ENCODE measurements at regions not wholly inside any gene's neighbourhood (a gene's known extent, or its start where the extent isn't known, plus 50 kb on each side); places are given as distances from the start of the nearest gene placed in this dataset.

DNA sequence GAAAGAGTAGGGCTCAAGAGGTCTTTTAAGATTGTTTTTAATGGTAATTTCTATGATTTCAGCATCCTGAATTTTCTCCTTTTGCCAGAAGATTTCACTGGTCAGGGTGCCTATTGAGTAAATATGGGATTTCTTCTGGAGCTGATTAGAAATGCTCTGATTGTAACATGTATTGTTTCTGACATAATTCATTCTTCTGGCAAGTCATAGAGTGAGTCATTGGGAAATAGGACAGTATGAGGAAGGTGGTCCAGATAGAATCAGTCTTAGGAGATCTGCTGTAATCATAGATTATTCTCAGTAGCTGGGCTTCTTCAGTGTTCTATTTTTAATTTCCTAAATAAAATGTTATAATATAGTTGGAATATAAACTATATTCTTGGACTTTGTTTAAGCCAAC lies 182.0 kb upstream of the NAV3 start:
- Histone ChIP-seq H3K4me3 (ENCODE audit: low read length in 2 of 2) (no peak overlapping the region), H3K4me1 (ENCODE audit: insufficient read depth, low read length) (no peaks in the 10 kb centered on the region), H3K27ac (ENCODE audit: low read depth, low read length) (no peak overlapping the region), H3K36me3 (ENCODE audit: insufficient read depth, low read length) (no peaks in the 10 kb centered on the region), H3K27me3 (ENCODE audit: insufficient read depth, low read length) (no peaks in the 10 kb centered on the region), H3K9me3 (ENCODE audit: control insufficient read depth in 1 of 2, low read length in 2 of 2) (no peaks in the 10 kb centered on the region)
- H3K27me3 Mint-ChIP-seq, result no peaks in the 10 kb centered on the region
- POLR2A ChIA-PET (ENCODE audit: partially characterized antibody), result no interaction called here
- H3K4me1 Mint-ChIP-seq, result no peaks in the 10 kb centered on the region
- CTCF ChIA-PET (ENCODE audit: partially characterized antibody), result no interaction called here
- H3K4me3 Mint-ChIP-seq, result no peak overlapping the region
- H3K27ac Mint-ChIP-seq, result no peak overlapping the region
- no peak for DNase-seq
- intact Hi-C loops (cut with micrococcal nuclease), result no loop called here
- H3K36me3 Mint-ChIP-seq, result no peaks in the 10 kb centered on the region
- peaks cover 0 to 11% (median 2%) of the 10 kb centered on the region in 8 donors for H3K9me3 Mint-ChIP-seq

DNA sequence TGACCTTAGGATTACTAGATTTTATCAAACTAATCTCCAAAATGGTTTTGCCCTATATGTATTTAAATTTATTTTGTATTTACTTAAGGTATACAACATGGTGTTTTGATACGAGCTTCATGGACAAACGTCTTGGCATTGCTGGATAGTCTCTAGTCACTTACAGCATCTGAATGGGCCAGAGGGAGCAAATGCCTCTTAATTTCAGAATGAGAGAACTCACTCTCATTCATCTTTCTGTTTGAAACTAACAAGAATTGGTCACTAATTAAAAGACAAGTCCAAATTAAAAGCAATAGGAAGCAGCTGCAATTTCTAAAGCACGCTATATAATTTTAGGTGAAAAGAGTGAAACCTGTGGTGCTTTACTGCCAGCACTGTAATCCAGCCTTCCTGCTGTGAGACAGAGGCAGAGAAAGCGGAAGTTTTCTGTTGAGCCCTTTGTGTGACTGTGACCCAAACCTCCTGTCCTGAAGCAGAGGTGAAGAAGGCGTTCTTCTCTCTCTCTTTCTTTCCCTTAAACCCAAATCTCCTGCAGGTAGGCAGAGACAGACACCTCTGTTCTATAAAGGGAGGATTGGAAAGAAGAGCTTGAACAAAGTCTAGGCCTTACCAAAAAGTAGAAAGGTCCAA lies 184.6 kb upstream of the NAV3 start:
- Mint-ChIP-seq H3K27ac (no peak overlapping the region), H3K27me3 (no peaks in the 10 kb centered on the region), H3K36me3 (no peaks in the 10 kb centered on the region), H3K4me1 (no peaks in the 10 kb centered on the region), H3K4me3 (no peak overlapping the region), H3K9me3 (peaks cover 0 to 8% (median 2%) of the 10 kb centered on the region in 8 donors)
- Histone ChIP-seq H3K4me3 (ENCODE audit: low read length in 2 of 2) (no peak overlapping the region), H3K27me3 (ENCODE audit: insufficient read depth, low read length) (no peaks in the 10 kb centered on the region), H3K36me3 (ENCODE audit: insufficient read depth, low read length) (no peaks in the 10 kb centered on the region), H3K9me3 (ENCODE audit: control insufficient read depth in 1 of 2, low read length in 2 of 2) (no peaks in the 10 kb centered on the region), H3K4me1 (ENCODE audit: insufficient read depth, low read length) (no peaks in the 10 kb centered on the region), H3K27ac (ENCODE audit: low read depth, low read length) (no peak overlapping the region)
- POLR2A ChIA-PET (ENCODE audit: partially characterized antibody), result no interaction called here
- no peak for DNase-seq
- intact Hi-C loops (cut with micrococcal nuclease), result no loop called here
- CTCF ChIA-PET (ENCODE audit: partially characterized antibody), result interaction anchor here (0.8 kb wide), 1 partner anchor 28 kb away, joined by 4 read pairs; no protein-coding TSS in a partner anchor

DNA sequence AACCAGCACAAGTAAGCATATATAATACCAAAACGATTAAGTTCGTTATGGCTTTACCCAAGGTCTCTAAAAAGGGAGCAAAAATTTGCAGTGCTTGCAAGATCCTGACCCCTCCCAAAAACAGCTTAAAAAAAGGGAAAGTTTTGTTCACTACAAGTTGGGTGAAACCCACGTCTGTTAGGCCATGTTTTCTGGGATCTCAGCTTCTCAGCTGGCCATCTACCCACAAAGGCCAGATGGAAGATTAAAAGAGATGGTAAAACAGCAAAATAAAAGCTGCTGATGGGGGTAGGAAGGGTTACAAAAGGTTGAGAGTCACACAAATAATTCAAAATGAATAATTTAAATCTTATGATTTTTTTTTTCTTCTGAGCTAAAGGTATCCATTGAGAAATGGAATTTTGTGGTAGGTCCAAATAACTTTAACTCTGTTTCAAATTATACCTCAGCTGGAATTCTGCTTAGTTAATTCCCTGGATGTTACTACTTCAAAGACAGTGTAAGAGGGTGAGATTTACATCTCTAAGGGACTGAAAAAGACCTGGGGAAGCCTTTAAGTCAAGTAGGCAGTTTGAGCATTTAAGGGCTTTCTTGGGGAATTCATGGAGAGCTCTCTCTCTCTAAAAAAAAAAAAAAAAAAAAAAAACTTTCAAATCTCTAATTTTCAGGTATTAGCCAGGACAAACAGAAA lies 185.6 kb upstream of the NAV3 start:
- Histone ChIP-seq H3K4me3 (ENCODE audit: low read length in 2 of 2) (no peak overlapping the region), H3K36me3 (ENCODE audit: insufficient read depth, low read length) (no peaks in the 10 kb centered on the region), H3K27me3 (ENCODE audit: insufficient read depth, low read length) (no peaks in the 10 kb centered on the region), H3K9me3 (ENCODE audit: control insufficient read depth in 1 of 2, low read length in 2 of 2) (no peaks in the 10 kb centered on the region), H3K27ac (ENCODE audit: low read depth, low read length) (no peak overlapping the region), H3K4me1 (ENCODE audit: insufficient read depth, low read length) (no peaks in the 10 kb centered on the region)
- no peak for DNase-seq
- H3K4me3 Mint-ChIP-seq, result no peak overlapping the region
- H3K9me3 Mint-ChIP-seq, result peaks cover 0 to 7% (median 3%) of the 10 kb centered on the region in 8 donors
- no peak overlapping the region for H3K27ac Mint-ChIP-seq
- POLR2A ChIA-PET (ENCODE audit: partially characterized antibody), result no interaction called here
- intact Hi-C loops (cut with micrococcal nuclease), result no loop called here
- H3K4me1 Mint-ChIP-seq, result no peaks in the 10 kb centered on the region
- CTCF ChIA-PET (ENCODE audit: partially characterized antibody), result interaction anchor here (0.6 to 0.8 kb wide), 2 partner anchors 15 to 27 kb away, joined by 3 to 4 read pairs; no protein-coding TSS in a partner anchor
- H3K36me3 Mint-ChIP-seq, result no peaks in the 10 kb centered on the region
- H3K27me3 Mint-ChIP-seq, result no peaks in the 10 kb centered on the region

DNA sequence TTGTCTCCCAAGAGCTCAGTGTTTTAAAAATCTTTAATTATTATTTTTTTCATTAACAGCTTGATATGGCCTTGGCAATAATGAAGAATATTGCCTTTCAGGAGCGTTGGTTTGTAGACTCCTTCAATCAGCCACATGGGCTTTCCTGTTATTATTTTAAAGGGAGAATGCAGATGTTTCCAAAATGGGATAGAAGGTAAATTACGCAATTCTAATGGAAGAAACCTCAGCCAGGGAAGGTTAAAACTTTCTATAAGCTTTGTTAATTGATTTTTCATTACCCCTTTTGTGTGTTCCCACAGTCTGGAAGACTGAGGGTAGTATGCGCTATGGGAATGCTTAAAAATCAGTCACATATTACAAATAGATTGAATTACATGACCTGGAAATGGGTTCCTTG lies 188.4 kb upstream of the NAV3 start:
- CTCF ChIA-PET (ENCODE audit: partially characterized antibody), result no interaction called here

DNA sequence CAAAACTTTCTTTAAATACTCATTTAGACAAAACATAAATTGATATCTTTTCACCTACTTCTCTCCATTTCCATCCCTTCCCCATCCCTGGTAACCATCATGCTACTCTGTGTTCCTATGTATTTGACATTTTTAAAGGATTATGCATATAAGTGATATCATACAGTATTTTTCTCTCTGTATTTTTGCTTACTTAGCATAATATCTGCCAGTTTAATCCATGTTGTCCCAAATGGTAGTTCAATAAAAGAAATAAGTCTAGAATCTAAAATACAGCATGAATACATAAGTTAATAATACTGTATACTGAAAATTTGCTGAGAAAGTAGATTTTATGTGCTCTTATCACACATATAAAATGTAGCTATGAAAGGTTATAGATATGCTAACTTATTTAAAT lies 190.3 kb upstream of the NAV3 start:
- Mint-ChIP-seq H3K4me1 (no peaks in the 10 kb centered on the region), H3K9me3 (peaks cover 2 to 7% (median 3%) of the 10 kb centered on the region in 8 donors), H3K4me3 (no peak overlapping the region), H3K36me3 (no peaks in the 10 kb centered on the region), H3K27ac (no peak overlapping the region), H3K27me3 (no peaks in the 10 kb centered on the region)
- ChIA-PET POLR2A (ENCODE audit: partially characterized antibody) (no interaction called here), CTCF (ENCODE audit: partially characterized antibody) (no interaction called here)
- Histone ChIP-seq H3K27ac (ENCODE audit: low read depth, low read length) (no peak overlapping the region), H3K27me3 (ENCODE audit: insufficient read depth, low read length) (no peaks in the 10 kb centered on the region), H3K9me3 (ENCODE audit: control insufficient read depth in 1 of 2, low read length in 2 of 2) (no peaks in the 10 kb centered on the region), H3K36me3 (ENCODE audit: insufficient read depth, low read length) (no peaks in the 10 kb centered on the region), H3K4me1 (ENCODE audit: insufficient read depth, low read length) (no peaks in the 10 kb centered on the region), H3K4me3 (ENCODE audit: low read length in 2 of 2) (no peak overlapping the region)
- intact Hi-C loops (cut with micrococcal nuclease), result no loop called here
- no peak for DNase-seq

More for the DNA sequence above, 188.4 kb upstream of the NAV3 start:
- no peaks in the 10 kb centered on the region for H3K27me3 Mint-ChIP-seq
- peaks cover 2 to 7% (median 3%) of the 10 kb centered on the region in 8 donors for H3K9me3 Mint-ChIP-seq
- H3K36me3 Mint-ChIP-seq, result no peaks in the 10 kb centered on the region
- intact Hi-C loops (cut with micrococcal nuclease), result no loop called here
- Histone ChIP-seq H3K4me1 (ENCODE audit: insufficient read depth, low read length) (no peaks in the 10 kb centered on the region), H3K27me3 (ENCODE audit: insufficient read depth, low read length) (no peaks in the 10 kb centered on the region), H3K27ac (ENCODE audit: low read depth, low read length) (no peak overlapping the region), H3K36me3 (ENCODE audit: insufficient read depth, low read length) (no peaks in the 10 kb centered on the region), H3K4me3 (ENCODE audit: low read length in 2 of 2) (no peak overlapping the region), H3K9me3 (ENCODE audit: control insufficient read depth in 1 of 2, low read length in 2 of 2) (no peaks in the 10 kb centered on the region)
- H3K4me3 Mint-ChIP-seq, result no peak overlapping the region
- POLR2A ChIA-PET (ENCODE audit: partially characterized antibody), result no interaction called here
- no peak overlapping the region for H3K27ac Mint-ChIP-seq
- H3K4me1 Mint-ChIP-seq, result no peaks in the 10 kb centered on the region
- DNase-seq, result no peak

DNA sequence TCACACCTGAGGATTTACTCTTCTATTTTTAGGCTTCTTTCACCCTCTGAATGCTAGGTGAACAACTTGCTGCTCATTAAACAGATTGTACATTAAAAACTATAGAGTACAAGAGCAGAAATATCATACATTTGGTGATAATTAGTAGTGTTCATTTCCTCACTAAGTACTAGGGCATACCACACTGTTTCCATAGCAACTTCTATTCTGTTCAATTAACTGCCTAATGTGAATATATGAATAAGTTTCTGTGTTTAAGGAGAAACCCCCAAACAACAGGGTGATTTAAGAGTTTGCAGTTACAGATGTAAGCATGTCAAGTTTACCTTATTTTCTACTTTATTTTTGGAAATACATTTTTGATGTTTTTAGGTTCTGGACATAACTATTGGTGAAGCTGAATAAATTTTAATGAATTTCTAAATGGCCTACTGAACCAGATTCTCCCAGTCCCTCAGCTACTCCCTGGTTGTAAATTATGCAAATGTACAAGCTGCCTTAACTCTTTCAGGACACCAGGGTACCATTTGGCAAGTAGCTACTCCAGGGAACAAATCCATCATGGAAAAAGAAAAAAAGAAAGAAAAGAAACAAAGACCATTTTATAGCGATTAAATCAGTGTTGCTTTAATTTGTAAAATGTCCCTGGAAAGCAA lies 199.8 kb upstream of the NAV3 start:
- Histone ChIP-seq H3K9me3 (ENCODE audit: control insufficient read depth in 1 of 2, low read length in 2 of 2) (no peaks in the 10 kb centered on the region), H3K36me3 (ENCODE audit: insufficient read depth, low read length) (no peaks in the 10 kb centered on the region), H3K4me3 (ENCODE audit: low read length in 2 of 2) (no peak overlapping the region), H3K4me1 (ENCODE audit: insufficient read depth, low read length) (no peaks in the 10 kb centered on the region), H3K27me3 (ENCODE audit: insufficient read depth, low read length) (no peaks in the 10 kb centered on the region), H3K27ac (ENCODE audit: low read depth, low read length) (no peak overlapping the region)
- H3K27me3 Mint-ChIP-seq, result no peaks in the 10 kb centered on the region
- H3K9me3 Mint-ChIP-seq, result peaks cover 0 to 11% (median 6%) of the 10 kb centered on the region in 8 donors
- no peaks in the 10 kb centered on the region for H3K36me3 Mint-ChIP-seq
- H3K4me1 Mint-ChIP-seq, result no peaks in the 10 kb centered on the region
- no peak for DNase-seq
- ChIA-PET POLR2A (ENCODE audit: partially characterized antibody) (no interaction called here), CTCF (ENCODE audit: partially characterized antibody) (interaction anchor here (0.7 kb wide), 1 partner anchor 14 kb away, joined by 3 read pairs; no protein-coding TSS in a partner anchor)
- intact Hi-C loops (cut with micrococcal nuclease), result no loop called here
- no peak overlapping the region for H3K27ac Mint-ChIP-seq
- no peak overlapping the region for H3K4me3 Mint-ChIP-seq

DNA sequence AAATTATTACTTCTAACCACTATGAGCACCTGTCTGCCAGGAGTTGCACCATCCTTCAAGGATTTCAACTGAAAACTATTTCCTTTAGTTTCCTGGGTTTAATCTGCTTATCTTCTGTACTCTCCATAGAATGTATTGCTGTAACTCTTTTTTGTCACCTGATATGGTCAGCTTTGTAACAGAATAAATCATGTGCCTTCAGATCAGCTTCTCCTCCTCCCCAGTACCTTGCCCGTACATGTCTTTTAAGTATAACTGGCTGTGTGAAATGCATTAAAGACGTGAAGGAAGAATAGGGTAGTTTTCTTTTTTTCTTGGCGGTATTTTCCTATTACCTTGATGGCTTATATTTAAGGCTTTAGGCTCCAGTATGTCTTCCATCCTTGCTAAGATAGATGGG lies 200.3 kb upstream of the NAV3 start:
- Mint-ChIP-seq H3K27me3 (no peaks in the 10 kb centered on the region), H3K4me1 (no peaks in the 10 kb centered on the region), H3K27ac (no peak overlapping the region), H3K36me3 (no peaks in the 10 kb centered on the region), H3K9me3 (peaks cover 0 to 15% (median 6%) of the 10 kb centered on the region in 8 donors), H3K4me3 (no peak overlapping the region)
- intact Hi-C loops (cut with micrococcal nuclease), result no loop called here
- Histone ChIP-seq H3K4me1 (ENCODE audit: insufficient read depth, low read length) (no peaks in the 10 kb centered on the region), H3K27ac (ENCODE audit: low read depth, low read length) (no peak overlapping the region), H3K27me3 (ENCODE audit: insufficient read depth, low read length) (no peaks in the 10 kb centered on the region), H3K9me3 (ENCODE audit: control insufficient read depth in 1 of 2, low read length in 2 of 2) (no peaks in the 10 kb centered on the region), H3K36me3 (ENCODE audit: insufficient read depth, low read length) (no peaks in the 10 kb centered on the region), H3K4me3 (ENCODE audit: low read length in 2 of 2) (no peak overlapping the region)
- CTCF ChIA-PET (ENCODE audit: partially characterized antibody), result interaction anchor here (0.7 kb wide), 1 partner anchor 15 kb away, joined by 3 read pairs; no protein-coding TSS in a partner anchor
- POLR2A ChIA-PET (ENCODE audit: partially characterized antibody), result no interaction called here
- no peak for DNase-seq
